ENCODE measurements at regions not wholly inside any gene's neighbourhood (a gene's known extent, or its start where the extent isn't known, plus 50 kb on each side); places are given as distances from the start of the nearest gene placed in this dataset.

GRCh38 chr2:15820257-15820566 lies 120.1 kb upstream of the MYCN start:
- TF ChIP-seq CTCF (IDR thresholded peaks at IDR 0.05) = no peak
- TF ChIP-seq POLR2AphosphoS5 (IDR thresholded peaks at IDR 0.05) = no peak
- TF ChIP-seq POLR2A (IDR thresholded peaks at IDR 0.05) = no peak

All from sigmoid colon (tissue), 4 donors.